H1 (cell line): ENCODE measurements at regions not wholly inside any gene's neighbourhood (a gene's known extent, or its start where the extent isn't known, plus 50 kb on each side); places are given as distances from the start of the nearest gene placed in this dataset.

Experiments
- CTCF ChIA-PET: fragments of 300-600 bp; sonication (Branson Sonifier 250); formaldehyde crosslinking; loops from one replicate; lab custom pipeline; 2021; ENCODE audit not compliant: partially characterized antibody; lab: Charles Lee
- POLR2A ChIA-PET: fragments of 300-600 bp; sonication (Branson Sonifier 250); formaldehyde crosslinking; loops from one replicate; lab custom pipeline; 2021; ENCODE audit warnings: inconsistent platforms; ENCODE audit not compliant: partially characterized antibody; lab: Charles Lee
- DNase-seq, 2 experiments: peaks; one replicate each; pipeline versions ENCODE4 v3.0.0 to v3.0.0-alpha.2; 2010 to 2022; ENCODE audit warnings: low spot score in 2 of 2, low read depth in 1 of 2, mixed read lengths in 1 of 2
- FAIRE-seq: peaks from 2 replicates; lab custom pipeline; 2011; peaks lifted over from hg19 to GRCh38; lab: Jason Lieb, UNC
- H2AFZ ChIP-seq: 2 replicates; pipeline ENCODE4 v1.8.1; 2012; ENCODE audit warnings: low read length, inconsistent platforms
- H2AK5ac ChIP-seq: 2 replicates; pipeline ENCODE4 v1.6.1; 2013; ENCODE audit warnings: low read depth, low read length
- H2BK120ac ChIP-seq: replicated peaks from 2 replicates; pipeline ENCODE3; 2013; ENCODE audit warnings: low read depth, low read length, inconsistent platforms
- H2BK12ac ChIP-seq: 2 replicates; pipeline ENCODE4 v1.6.1; 2013; ENCODE audit warnings: low read depth, low read length
- H2BK15ac ChIP-seq: 2 replicates; pipeline ENCODE4 v1.6.1; 2013; ENCODE audit warnings: low read length
- H2BK20ac ChIP-seq: 2 replicates; pipeline ENCODE4 v1.6.1; 2013; ENCODE audit warnings: low read length
- H2BK5ac ChIP-seq: 2 replicates; pipeline ENCODE4 v1.6.1; 2013; ENCODE audit warnings: low read depth, low read length
- H3K14ac ChIP-seq: 2 replicates; pipeline ENCODE4 v1.6.1; 2013; ENCODE audit warnings: inconsistent platforms; ENCODE audit not compliant: insufficient read length
- H3K18ac ChIP-seq: 2 replicates; pipeline ENCODE4 v1.6.1; 2013; ENCODE audit warnings: low read length; ENCODE audit errors: extremely low read depth
- H3K23ac ChIP-seq: 2 replicates; pipeline ENCODE4 v1.6.1; 2013; ENCODE audit warnings: inconsistent platforms; ENCODE audit not compliant: insufficient read length
- H3K23me2 ChIP-seq: 2 replicates; pipeline ENCODE4 v1.6.1; 2013; ENCODE audit warnings: low read depth, low read length
- H3K27ac ChIP-seq: 2 replicates; pipeline ENCODE4 v1.6.1; 2011; ENCODE audit warnings: low read depth, low read length, inconsistent platforms
- H3K27me3 ChIP-seq, 4 experiments: replicated peaks in 1 of 4; 1 replicate in 1 of 4; 2 replicates in 3 of 4; pipeline versions ENCODE4 v1.6.1 to v1.8.1; 2011 to 2013; ENCODE audit warnings: low read length in 3 of 4, mild to moderate bottlenecking in 3 of 4, inconsistent platforms in 2 of 4, mixed read lengths in 2 of 4, moderate library complexity in 1 of 4; ENCODE audit not compliant: control insufficient read depth in 3 of 4, insufficient read depth in 3 of 4; ENCODE audit errors: extremely low read depth in 1 of 4
- H3K36me3 ChIP-seq, 4 experiments: 2 replicates each; pipeline versions ENCODE4 v1.6.1 to v1.8.1; 2011 to 2013; ENCODE audit warnings: mild to moderate bottlenecking in 4 of 4, low read length in 3 of 4, moderate library complexity in 2 of 4, control low read depth in 1 of 4, inconsistent platforms in 1 of 4; ENCODE audit not compliant: insufficient read depth in 4 of 4, control insufficient read depth in 2 of 4
- H3K4ac ChIP-seq: replicated peaks from 2 replicates; pipeline ENCODE3; 2013; ENCODE audit warnings: low read length, low read depth, mixed read lengths, inconsistent platforms; ENCODE audit not compliant: insufficient read length
- H3K4me1 ChIP-seq, 4 experiments: replicated peaks in 1 of 4; 1 replicate in 1 of 4; 2 replicates in 3 of 4; pipeline versions ENCODE4 v1.6.1 to v1.8.1; 2011 to 2013; ENCODE audit warnings: low read length in 3 of 4, inconsistent platforms in 2 of 4, mixed read lengths in 1 of 4; ENCODE audit not compliant: insufficient read depth in 4 of 4, control insufficient read depth in 3 of 4
- H3K4me2 ChIP-seq, 2 experiments: 2 replicates each; pipeline versions ENCODE4 v1.6.1 to v1.8.1; 2011 to 2013; ENCODE audit warnings: low read depth in 2 of 2, low read length in 2 of 2, control low read depth in 1 of 2, inconsistent platforms in 1 of 2, mild to moderate bottlenecking in 1 of 2; ENCODE audit not compliant: insufficient read depth in 1 of 2
- H3K4me3 ChIP-seq, 4 experiments: fragments of 200-600, 300-600 bp in 1 of 4; sonication (generic), shearing (Covaris generic), sonication (Bioruptor Twin) in 1 of 4; 2 replicates each; pipeline versions ENCODE4 v1.5.1 to v1.8.1; 2011 to 2016; ENCODE audit warnings: low read length in 4 of 4, low read depth in 3 of 4, control low read depth in 2 of 4, inconsistent platforms in 2 of 4, mild to moderate bottlenecking in 2 of 4, mixed read lengths in 1 of 4, moderate library complexity in 1 of 4; ENCODE audit not compliant: insufficient read depth in 2 of 4; ENCODE audit errors: extremely low read depth in 1 of 4
- H3K56ac ChIP-seq: replicated peaks from 2 replicates; pipeline ENCODE3; 2013; ENCODE audit warnings: low read depth, mild to moderate bottlenecking, mixed read lengths, low read length, inconsistent platforms; ENCODE audit not compliant: insufficient read length
- H3K79me1 ChIP-seq: 2 replicates; pipeline ENCODE4 v1.6.1; 2013; ENCODE audit warnings: low read depth, low read length, control low read depth
- H3K79me2 ChIP-seq, 2 experiments: 2 replicates each; pipeline versions ENCODE4 v1.6.1 to v1.8.1; 2012 to 2013; ENCODE audit warnings: low read length in 2 of 2, mild to moderate bottlenecking in 2 of 2, inconsistent platforms in 1 of 2; ENCODE audit not compliant: insufficient read depth in 2 of 2, control insufficient read depth in 1 of 2
- H3K9ac ChIP-seq, 4 experiments: replicated peaks in 1 of 4; 1 replicate in 1 of 4; 2 replicates in 3 of 4; pipeline versions ENCODE4 v1.6.1 to v1.8.1; 2011 to 2013; ENCODE audit warnings: low read depth in 3 of 4, low read length in 3 of 4, control low read depth in 2 of 4, mild to moderate bottlenecking in 2 of 4, moderate library complexity in 2 of 4, inconsistent platforms in 1 of 4; ENCODE audit errors: extremely low read depth in 1 of 4
- H3K9me3 ChIP-seq, 2 experiments: 2 replicates each; pipeline versions ENCODE4 v1.6.1 to v1.8.1; 2012 to 2013; ENCODE audit warnings: mild to moderate bottlenecking in 2 of 2, moderate library complexity in 2 of 2, control low read depth in 1 of 2, inconsistent platforms in 1 of 2, low read depth in 1 of 2, low read length in 1 of 2, mixed read lengths in 1 of 2; ENCODE audit not compliant: insufficient read depth in 2 of 2
- H4K20me1 ChIP-seq, 2 experiments: replicated peaks in 1 of 2; 2 replicates each; pipeline versions ENCODE3 to v1.8.1; 2011 to 2013; ENCODE audit warnings: inconsistent platforms in 2 of 2, low read length in 2 of 2, mild to moderate bottlenecking in 1 of 2; ENCODE audit not compliant: insufficient read depth in 2 of 2, control insufficient read depth in 1 of 2
- H4K5ac ChIP-seq: 2 replicates; pipeline ENCODE4 v1.6.1; 2013; ENCODE audit warnings: low read length, low read depth, mixed read lengths, inconsistent platforms; ENCODE audit not compliant: insufficient read length
- H4K8ac ChIP-seq: 2 replicates; pipeline ENCODE4 v1.8.0; 2013; ENCODE audit warnings: mild to moderate bottlenecking, moderate library complexity, low read length, inconsistent platforms; ENCODE audit not compliant: insufficient read depth; ENCODE audit errors: extremely low read depth
- H4K91ac ChIP-seq: replicated peaks from 2 replicates; pipeline ENCODE3; 2013; ENCODE audit warnings: low read length, mixed read lengths, inconsistent platforms; ENCODE audit not compliant: insufficient read length
- RAD21 ChIP-seq, 2 experiments: IDR thresholded peaks in 1 of 2; conservative IDR thresholded peaks in 1 of 2; 2 replicates each; pipeline ENCODE4 v1.6.1; 2011; ENCODE audit warnings: low read depth in 2 of 2, low read length in 2 of 2, improper control_type of control experiment in 1 of 2, inconsistent platforms in 1 of 2, mild to moderate bottlenecking in 1 of 2, moderate library complexity in 1 of 2
- SP1 ChIP-seq: IDR thresholded peaks from 2 replicates; pipeline ENCODE4 v1.6.1; 2011; ENCODE audit warnings: low read depth, low read length
- WGBS, 2 experiments: shearing (Covaris generic) in 1 of 2; methylation state at CpG; one replicate each; pipeline versions ENCODE4 v1.1.6 to v1.1.7; 2013 to 2015; ENCODE audit warnings: low lambda C conversion rate in 2 of 2, mixed read lengths in 2 of 2, inconsistent platforms in 1 of 2, low coverage in 1 of 2, missing lambda C conversion rate in 1 of 2; ENCODE audit not compliant: insufficient replicate concordance in 2 of 2, insufficient coverage in 1 of 2, insufficient read length in 1 of 2; ENCODE audit errors: extremely low coverage in 1 of 2, missing lambda C conversion rate in 1 of 2; 5-methylcytosine and 5-hydroxymethylcytosine counted together
- TF ChIP-seq, protein P1 (sequence below), 3 experiments: IDR thresholded peaks; 1 replicate in 2 of 3; 2 replicates in 1 of 3; pipeline versions ENCODE4 v1.5.1 to v1.6.1; 2011; ENCODE audit warnings: low read length in 3 of 3, mild to moderate bottlenecking in 3 of 3, inconsistent platforms in 2 of 3, low read depth in 1 of 3, moderate library complexity in 1 of 3; ENCODE audit not compliant: insufficient read depth in 1 of 3; ENCODE audit errors: control extremely low read depth in 1 of 3

DNA sequence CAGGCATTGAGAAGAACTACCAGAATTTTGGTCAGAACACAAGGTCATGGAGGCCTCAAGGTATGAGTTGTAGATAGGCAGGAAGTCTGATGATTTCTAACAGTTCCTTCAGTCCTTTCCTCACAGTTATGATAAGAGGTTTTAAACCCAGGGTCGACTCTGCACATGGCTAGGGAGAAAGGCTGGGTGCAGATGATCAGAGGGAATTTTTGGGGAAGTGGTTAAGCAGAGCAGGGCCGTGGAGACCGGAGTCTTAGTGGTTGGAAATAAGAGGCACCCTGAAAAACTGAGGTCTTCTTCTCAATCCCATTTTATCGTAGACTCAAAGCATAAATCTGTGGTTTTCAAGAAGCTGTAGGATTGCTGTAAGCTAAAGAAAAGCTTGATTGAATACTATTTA, 118.5 kb upstream of the ANK2 start:
- 92% methylated on average over 4 of the region's 4 CpGs; no CpG with 5 or more reads in 1 of the 2 experiments for WGBS, 2 experiments
- Histone ChIP-seq H2BK20ac (no peak overlapping the region), H4K91ac (no peak overlapping the region), H3K79me2 (no peaks in the 10 kb centered on the region)
- TF ChIP-seq RAD21 (IDR thresholded peaks at IDR 0.05 in 1 of 2, conservative IDR thresholded peaks at IDR 0.05 in 1 of 2; ENCODE audit: low read depth in 2 of 2, low read length in 2 of 2) (no peak), SP1 (no peak)
- TF ChIP-seq, protein P1, sequence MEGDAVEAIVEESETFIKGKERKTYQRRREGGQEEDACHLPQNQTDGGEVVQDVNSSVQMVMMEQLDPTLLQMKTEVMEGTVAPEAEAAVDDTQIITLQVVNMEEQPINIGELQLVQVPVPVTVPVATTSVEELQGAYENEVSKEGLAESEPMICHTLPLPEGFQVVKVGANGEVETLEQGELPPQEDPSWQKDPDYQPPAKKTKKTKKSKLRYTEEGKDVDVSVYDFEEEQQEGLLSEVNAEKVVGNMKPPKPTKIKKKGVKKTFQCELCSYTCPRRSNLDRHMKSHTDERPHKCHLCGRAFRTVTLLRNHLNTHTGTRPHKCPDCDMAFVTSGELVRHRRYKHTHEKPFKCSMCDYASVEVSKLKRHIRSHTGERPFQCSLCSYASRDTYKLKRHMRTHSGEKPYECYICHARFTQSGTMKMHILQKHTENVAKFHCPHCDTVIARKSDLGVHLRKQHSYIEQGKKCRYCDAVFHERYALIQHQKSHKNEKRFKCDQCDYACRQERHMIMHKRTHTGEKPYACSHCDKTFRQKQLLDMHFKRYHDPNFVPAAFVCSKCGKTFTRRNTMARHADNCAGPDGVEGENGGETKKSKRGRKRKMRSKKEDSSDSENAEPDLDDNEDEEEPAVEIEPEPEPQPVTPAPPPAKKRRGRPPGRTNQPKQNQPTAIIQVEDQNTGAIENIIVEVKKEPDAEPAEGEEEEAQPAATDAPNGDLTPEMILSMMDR (IDR thresholded peaks at IDR 0.05; ENCODE audit: control extremely low read depth in 1 of 3, insufficient read depth in 1 of 3, low read depth in 1 of 3, low read length in 3 of 3) = no peak
- TF ChIP-seq, all 59 proteins: peak for 0
- Histone ChIP-seq H3K4me3 (no peak overlapping the region), H3K18ac (no peak overlapping the region), H4K8ac (no peak overlapping the region), H3K9me3 (no peaks in the 10 kb centered on the region), H2BK15ac (no peak overlapping the region), H3K4me1 (peaks cover 0 to 2% (median under 1%) of the 10 kb centered on the region in 4 experiments; a peak in 1 of 7 replicates), H3K23me2 (no peaks in the 10 kb centered on the region), H4K5ac (no peak overlapping the region), H2AK5ac (no peak overlapping the region), H3K4me2 (no peak overlapping the region), H3K23ac (peak overlapping the region; percentile 54), H2BK12ac (no peak overlapping the region), H3K36me3 (no peaks in the 10 kb centered on the region), H3K27me3 (no peaks in the 10 kb centered on the region), H2AFZ (no peak overlapping the region), H3K27ac (peak overlapping the region; percentile 2; the same call in 1 of the 2 replicates), H3K14ac (no peak overlapping the region), H4K20me1 (no peaks in the 10 kb centered on the region), H2BK5ac (no peak overlapping the region), H2BK120ac (no peak overlapping the region), H3K79me1 (no peaks in the 10 kb centered on the region), H3K56ac (no peak overlapping the region), H3K9ac (no peak overlapping the region), H3K4ac (no peak overlapping the region)
- DNase-seq = no peak
- ChIA-PET CTCF (interaction anchor here (1.2 kb wide), 1 partner anchor 76 kb away, joined by 3 read pairs; no protein-coding TSS in a partner anchor), POLR2A (no interaction called here)
- FAIRE-seq = no peak
